ENCODE measurements at regions not wholly inside any gene's neighbourhood (a gene's known extent, or its start where the extent isn't known, plus 50 kb on each side); places are given as distances from the start of the nearest gene placed in this dataset.

- Histone ChIP-seq H3K4me1 (ENCODE audit: insufficient read depth, low read length) (no peaks in the 10 kb centered on the region), H3K36me3 (ENCODE audit: insufficient read depth, low read length) (no peaks in the 10 kb centered on the region), H3K27me3 (ENCODE audit: insufficient read depth, low read length) (no peaks in the 10 kb centered on the region), H3K4me3 (ENCODE audit: low read length in 2 of 2) (no peak overlapping the region), H3K9me3 (ENCODE audit: control insufficient read depth in 1 of 2, low read length in 2 of 2) (no peaks in the 10 kb centered on the region), H3K27ac (ENCODE audit: low read depth, low read length) (no peak overlapping the region)
- Mint-ChIP-seq H3K36me3 (no peaks in the 10 kb centered on the region), H3K4me3 (no peak overlapping the region), H3K4me1 (no peaks in the 10 kb centered on the region), H3K27ac (no peak overlapping the region), H3K9me3 (peaks cover 3 to 29% (median 12%) of the 10 kb centered on the region in 8 donors), H3K27me3 (no peaks in the 10 kb centered on the region)
- POLR2A ChIA-PET (ENCODE audit: partially characterized antibody) = no interaction called here
- DNase-seq = no peak
- intact Hi-C loops (cut with micrococcal nuclease) = no loop called here
- CTCF ChIA-PET (ENCODE audit: partially characterized antibody) = no interaction called here
These were observed 320.7 kb upstream of the PCDH7 start for GRCh38 chr4:30399476-30399875.

DNA sequence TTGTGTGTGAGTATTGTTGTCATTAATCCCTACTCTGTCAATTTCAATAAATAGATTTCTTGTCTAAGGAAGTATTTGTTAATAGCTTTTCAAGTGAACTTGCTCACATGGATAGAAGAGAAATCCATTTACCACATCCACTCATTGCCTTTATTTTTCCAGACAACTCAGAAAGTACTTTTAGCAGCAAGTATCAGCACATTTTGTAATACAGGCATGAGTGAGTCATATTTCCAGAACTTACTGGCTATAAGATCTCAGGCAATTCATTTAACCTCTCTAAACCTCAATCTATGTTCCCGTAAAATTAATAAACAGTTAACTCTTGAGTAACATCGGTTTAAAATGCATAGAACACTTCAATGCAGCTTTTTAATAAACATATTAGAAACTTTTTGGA lies 317.9 kb upstream of the PCDH7 start:
- no peak for DNase-seq
- H3K36me3 Mint-ChIP-seq = no peaks in the 10 kb centered on the region
- intact Hi-C loops (cut with micrococcal nuclease) = no loop called here
- H3K27me3 Mint-ChIP-seq = no peaks in the 10 kb centered on the region
- no peaks in the 10 kb centered on the region for H3K36me3 ChIP-seq (ENCODE audit: insufficient read depth, low read length)
- H3K9me3 ChIP-seq (ENCODE audit: control insufficient read depth in 1 of 2, low read length in 2 of 2) = no peaks in the 10 kb centered on the region
- ChIA-PET CTCF (ENCODE audit: partially characterized antibody) (no interaction called here), POLR2A (ENCODE audit: partially characterized antibody) (no interaction called here)
- no peak overlapping the region for H3K4me3 Mint-ChIP-seq
- H3K27ac ChIP-seq (ENCODE audit: low read depth, low read length) = no peak overlapping the region
- no peak overlapping the region for H3K4me3 ChIP-seq (ENCODE audit: low read length in 2 of 2)
- no peak overlapping the region for H3K27ac Mint-ChIP-seq
- no peaks in the 10 kb centered on the region for H3K27me3 ChIP-seq (ENCODE audit: insufficient read depth, low read length)
- H3K4me1 Mint-ChIP-seq = no peaks in the 10 kb centered on the region
- H3K4me1 ChIP-seq (ENCODE audit: insufficient read depth, low read length) = no peaks in the 10 kb centered on the region
- H3K9me3 Mint-ChIP-seq = peaks cover 3 to 29% (median 12%) of the 10 kb centered on the region in 8 donors

GRCh38 chr4:30413915-30414314 lies 306.3 kb upstream of the PCDH7 start:
- intact Hi-C loops (cut with micrococcal nuclease) = no loop called here
- no peak for DNase-seq
- Histone ChIP-seq H3K4me3 (ENCODE audit: low read length in 2 of 2) (no peak overlapping the region), H3K36me3 (ENCODE audit: insufficient read depth, low read length) (no peaks in the 10 kb centered on the region), H3K9me3 (ENCODE audit: control insufficient read depth in 1 of 2, low read length in 2 of 2) (peaks cover 0 to 4% of the 10 kb centered on the region in 2 donors), H3K27ac (ENCODE audit: low read depth, low read length) (no peak overlapping the region), H3K27me3 (ENCODE audit: insufficient read depth, low read length) (no peaks in the 10 kb centered on the region), H3K4me1 (ENCODE audit: insufficient read depth, low read length) (no peaks in the 10 kb centered on the region)
- Mint-ChIP-seq H3K4me3 (no peak overlapping the region), H3K9me3 (peaks cover 6 to 72% (median 29%) of the 10 kb centered on the region in 8 donors), H3K27me3 (no peaks in the 10 kb centered on the region), H3K4me1 (peaks cover 0 to 1% (median 0%) of the 10 kb centered on the region in 4 donors), H3K27ac (no peak overlapping the region), H3K36me3 (no peaks in the 10 kb centered on the region)
- ChIA-PET POLR2A (ENCODE audit: partially characterized antibody) (no interaction called here), CTCF (ENCODE audit: partially characterized antibody) (no interaction called here)

GRCh38 chr4:30416547-30416946 lies 303.6 kb upstream of the PCDH7 start:
- Mint-ChIP-seq H3K27me3 (no peaks in the 10 kb centered on the region), H3K4me3 (no peak overlapping the region), H3K36me3 (no peaks in the 10 kb centered on the region), H3K9me3 (peaks cover 0 to 61% (median 29%) of the 10 kb centered on the region in 8 donors), H3K4me1 (no peaks in the 10 kb centered on the region), H3K27ac (no peak overlapping the region)
- Histone ChIP-seq H3K9me3 (ENCODE audit: control insufficient read depth in 1 of 2, low read length in 2 of 2) (peaks cover 0 to 4% of the 10 kb centered on the region in 2 donors), H3K27me3 (ENCODE audit: insufficient read depth, low read length) (no peaks in the 10 kb centered on the region), H3K4me3 (ENCODE audit: low read length in 2 of 2) (no peak overlapping the region), H3K4me1 (ENCODE audit: insufficient read depth, low read length) (no peaks in the 10 kb centered on the region), H3K36me3 (ENCODE audit: insufficient read depth, low read length) (no peaks in the 10 kb centered on the region), H3K27ac (ENCODE audit: low read depth, low read length) (no peak overlapping the region)
- intact Hi-C loops (cut with micrococcal nuclease) = no loop called here
- POLR2A ChIA-PET (ENCODE audit: partially characterized antibody) = no interaction called here
- CTCF ChIA-PET (ENCODE audit: partially characterized antibody) = no interaction called here
- DNase-seq = no peak

DNA sequence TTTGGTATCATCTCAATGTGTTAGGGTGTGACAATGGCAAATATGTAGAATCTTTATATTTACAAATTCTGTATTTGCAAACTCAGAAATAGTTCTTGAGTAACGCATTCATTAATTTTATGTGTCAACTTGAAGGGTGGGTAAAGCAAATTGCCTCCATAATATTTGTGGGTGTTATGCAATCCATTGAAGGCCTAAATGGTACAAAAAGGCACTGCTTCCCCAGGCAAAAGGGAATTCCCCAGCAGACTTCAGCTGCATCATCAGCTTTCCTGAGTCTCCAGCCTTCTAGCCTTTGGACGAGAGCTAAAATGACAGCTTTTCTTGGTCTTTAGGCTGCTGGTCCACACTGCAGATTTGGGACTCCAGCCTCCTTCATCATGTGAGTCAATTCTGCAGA lies 292.2 kb upstream of the PCDH7 start:
- Mint-ChIP-seq H3K9me3 (peaks cover 2 to 35% (median 23%) of the 10 kb centered on the region in 8 donors), H3K4me1 (peaks cover 0 to 1% (median 0%) of the 10 kb centered on the region in 4 donors), H3K4me3 (no peak overlapping the region), H3K27ac (no peak overlapping the region), H3K27me3 (no peaks in the 10 kb centered on the region), H3K36me3 (peaks cover 0 to 3% of the 10 kb centered on the region in 2 donors)
- POLR2A ChIA-PET (ENCODE audit: partially characterized antibody) = no interaction called here
- Histone ChIP-seq H3K9me3 (ENCODE audit: control insufficient read depth in 1 of 2, low read length in 2 of 2) (no peaks in the 10 kb centered on the region), H3K27ac (ENCODE audit: low read depth, low read length) (no peak overlapping the region), H3K36me3 (ENCODE audit: insufficient read depth, low read length) (no peaks in the 10 kb centered on the region), H3K4me3 (ENCODE audit: low read length in 2 of 2) (no peak overlapping the region), H3K27me3 (ENCODE audit: insufficient read depth, low read length) (no peaks in the 10 kb centered on the region), H3K4me1 (ENCODE audit: insufficient read depth, low read length) (no peaks in the 10 kb centered on the region)
- DNase-seq = no peak
- CTCF ChIA-PET (ENCODE audit: partially characterized antibody) = no interaction called here
- intact Hi-C loops (cut with micrococcal nuclease) = no loop called here

DNA sequence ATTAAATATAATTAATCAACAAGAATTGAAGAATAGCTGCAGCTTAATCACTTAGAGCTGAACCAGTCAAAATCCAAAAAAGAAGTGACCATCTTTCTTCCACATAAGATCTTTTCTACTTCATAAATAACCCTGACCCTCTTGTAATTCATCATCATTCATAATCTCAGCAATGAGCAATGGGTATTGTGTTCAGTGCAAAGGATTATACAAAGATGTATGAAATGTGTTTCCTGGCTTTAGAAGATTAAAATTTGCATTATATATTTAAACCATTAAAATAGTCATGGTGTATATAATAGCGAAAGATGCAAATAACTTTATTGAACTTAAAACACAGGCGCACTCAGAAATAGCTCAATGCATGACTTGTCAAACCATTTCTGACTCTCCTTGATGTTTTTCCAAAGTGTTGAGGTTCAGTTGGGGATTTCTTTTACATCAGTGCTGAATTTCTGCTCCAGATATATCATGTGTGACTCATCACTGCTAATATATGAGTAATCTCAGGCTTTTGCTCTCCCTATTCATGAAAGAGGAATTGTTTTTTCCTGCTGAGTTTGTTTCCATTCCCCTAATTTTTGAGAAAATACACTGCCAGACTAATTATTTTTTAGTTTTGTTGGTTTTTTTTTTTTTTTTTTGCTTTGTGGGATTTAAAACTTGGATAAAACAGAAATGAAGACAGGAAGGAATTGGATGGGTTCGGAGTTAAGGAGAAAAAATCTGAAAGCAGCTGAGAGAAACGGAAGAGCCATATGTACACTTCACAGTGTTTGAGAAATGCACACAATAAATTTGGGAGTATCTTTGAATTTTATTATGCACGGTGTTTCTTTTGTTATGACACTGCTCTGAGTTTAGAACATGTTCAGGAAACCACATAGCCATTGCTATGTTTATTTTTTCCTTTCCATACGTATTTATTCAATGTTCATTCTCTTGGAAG lies 290.1 kb upstream of the PCDH7 start:
- Histone ChIP-seq H3K36me3 (ENCODE audit: insufficient read depth, low read length) (no peaks in the 10 kb centered on the region), H3K4me3 (ENCODE audit: low read length in 2 of 2) (no peak overlapping the region), H3K27ac (ENCODE audit: low read depth, low read length) (no peak overlapping the region), H3K9me3 (ENCODE audit: control insufficient read depth in 1 of 2, low read length in 2 of 2) (no peaks in the 10 kb centered on the region), H3K4me1 (ENCODE audit: insufficient read depth, low read length) (no peaks in the 10 kb centered on the region), H3K27me3 (ENCODE audit: insufficient read depth, low read length) (no peaks in the 10 kb centered on the region)
- POLR2A ChIA-PET (ENCODE audit: partially characterized antibody) = no interaction called here
- no peak for DNase-seq
- CTCF ChIA-PET (ENCODE audit: partially characterized antibody) = no interaction called here
- Mint-ChIP-seq H3K4me3 (no peak overlapping the region), H3K4me1 (peaks cover 0 to 1% (median 0%) of the 10 kb centered on the region in 4 donors), H3K27me3 (no peaks in the 10 kb centered on the region), H3K27ac (no peak overlapping the region), H3K9me3 (peaks cover 2 to 22% (median 13%) of the 10 kb centered on the region in 8 donors), H3K36me3 (peaks cover 0 to 3% of the 10 kb centered on the region in 2 donors)
- intact Hi-C loops (cut with micrococcal nuclease) = no loop called here

DNA sequence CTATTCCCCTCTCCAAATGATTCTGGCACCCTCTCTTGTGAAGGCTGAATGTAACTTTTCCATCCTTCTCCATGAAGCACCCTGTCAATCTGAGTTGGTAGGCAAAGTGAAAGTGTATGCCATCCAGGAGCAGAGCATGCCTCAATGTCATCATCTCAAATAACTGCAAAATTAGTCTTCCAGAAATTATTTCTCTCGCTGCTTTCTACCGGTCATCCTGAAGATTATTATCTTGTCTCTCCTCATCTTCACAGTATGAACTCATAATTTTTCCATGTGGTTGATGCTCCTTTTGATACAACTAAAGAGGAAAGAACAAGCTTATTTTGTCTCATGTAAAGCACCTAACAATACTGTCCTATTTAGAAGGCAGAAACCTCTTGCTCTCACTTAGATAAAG lies 285.5 kb upstream of the PCDH7 start:
- Histone ChIP-seq H3K4me3 (ENCODE audit: low read length in 2 of 2) (no peak overlapping the region), H3K4me1 (ENCODE audit: insufficient read depth, low read length) (no peaks in the 10 kb centered on the region), H3K36me3 (ENCODE audit: insufficient read depth, low read length) (no peaks in the 10 kb centered on the region), H3K9me3 (ENCODE audit: control insufficient read depth in 1 of 2, low read length in 2 of 2) (no peaks in the 10 kb centered on the region), H3K27ac (ENCODE audit: low read depth, low read length) (no peak overlapping the region), H3K27me3 (ENCODE audit: insufficient read depth, low read length) (no peaks in the 10 kb centered on the region)
- Mint-ChIP-seq H3K27me3 (no peaks in the 10 kb centered on the region), H3K27ac (no peak overlapping the region), H3K4me1 (no peaks in the 10 kb centered on the region), H3K4me3 (no peak overlapping the region), H3K9me3 (peaks cover 0 to 11% (median 5%) of the 10 kb centered on the region in 8 donors), H3K36me3 (no peaks in the 10 kb centered on the region)
- CTCF ChIA-PET (ENCODE audit: partially characterized antibody) = no interaction called here
- POLR2A ChIA-PET (ENCODE audit: partially characterized antibody) = no interaction called here
- DNase-seq = no peak
- intact Hi-C loops (cut with micrococcal nuclease) = no loop called here

All from CD4-positive, alpha-beta memory T cell (primary cell).